ENCODE measurements at regions not wholly inside any gene's neighbourhood (a gene's known extent, or its start where the extent isn't known, plus 50 kb on each side); places are given as distances from the start of the nearest gene placed in this dataset.

DNA sequence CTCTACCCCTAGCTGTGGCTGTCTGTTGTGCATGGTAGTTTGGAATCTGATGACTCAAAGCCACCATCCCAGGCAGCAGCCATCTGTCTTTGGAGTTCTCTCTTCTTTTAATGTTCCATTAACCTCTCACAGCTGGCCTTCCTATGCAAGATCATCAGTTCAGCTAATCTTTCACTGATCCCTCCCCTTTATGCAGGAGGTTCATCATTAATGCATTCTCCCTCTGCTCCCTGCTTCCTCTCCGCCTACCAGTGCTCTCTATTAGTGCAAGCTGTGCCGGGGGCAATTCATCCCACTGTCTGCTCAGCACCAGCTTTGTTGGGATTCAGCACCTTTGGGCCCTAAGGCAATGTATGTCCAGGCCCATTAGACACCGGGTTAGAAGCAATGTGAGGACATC lies 413.0 kb upstream of the LRRC4C start:
- TF ChIP-seq CTCF (IDR thresholded peaks at IDR 0.05; ENCODE audit: low read depth, low read length): no peak
- TF ChIP-seq EZH2phosphoT487 (IDR thresholded peaks at IDR 0.05; ENCODE audit: low read depth): no peak

Measured in OCI-LY3 (cell line).